B cell (primary cell): ENCODE measurements at regions not wholly inside any gene's neighbourhood (a gene's known extent, or its start where the extent isn't known, plus 50 kb on each side); places are given as distances from the start of the nearest gene placed in this dataset.

Experiments
- ATAC-seq: fragments of 200-7000 bp; cut with Tn5 transposase; one replicate; pipeline ENCODE4 v1.10.0; 2021; ENCODE audit warnings: low read depth, mild to moderate bottlenecking, moderate number of reproducible peaks, moderate library complexity
- CTCF ChIA-PET: fragments of 350-600 bp; sonication (Branson Sonifier 250); formaldehyde crosslinking; loops from one replicate; lab custom pipeline; 2021; ENCODE audit warnings: antibody characterized with exemption, inconsistent platforms; lab: Charles Lee
- POLR2A ChIA-PET: fragments of 350-600 bp; sonication (Branson Sonifier 250); formaldehyde crosslinking; loops from one replicate; lab custom pipeline; 2021; ENCODE audit warnings: antibody characterized with exemption; lab: Charles Lee
- DNase-seq: peaks from one replicate; pipeline ENCODE4 v3.0.0; 2013
- H2AFZ ChIP-seq: 2 replicates; pipeline ENCODE4 v1.6.1; 2012; ENCODE audit warnings: mild to moderate bottlenecking, low read depth, low read length; ENCODE audit not compliant: insufficient read depth, poor library complexity, severe bottlenecking
- H3K27ac ChIP-seq, 2 donors: 1 replicate in 1 of 2; 2 replicates in 1 of 2; pipeline ENCODE4 v1.5.1; 2012 to 2013; ENCODE audit warnings: low read length in 2 of 2, mild to moderate bottlenecking in 2 of 2, moderate library complexity in 1 of 2
- H3K27me3 ChIP-seq, 4 experiments: fragments of 200-600 bp in 1 of 4; sonication (generic) in 1 of 4; replicated peaks in 1 of 4; 1 replicate in 2 of 4; 2 replicates in 2 of 4; pipeline versions ENCODE4 v1.6.1 to v1.7.0; 2013 to 2016; ENCODE audit warnings: low read length in 3 of 4, mild to moderate bottlenecking in 2 of 4, mixed read lengths in 1 of 4, moderate library complexity in 1 of 4; ENCODE audit not compliant: insufficient read depth in 4 of 4, control insufficient read depth in 3 of 4; ENCODE audit errors: control extremely low read depth in 1 of 4
- H3K36me3 ChIP-seq, 2 experiments: replicated peaks in 1 of 2; 1 replicate in 1 of 2; 2 replicates in 1 of 2; pipeline versions ENCODE4 v1.6.1 to v1.7.1; 2013; ENCODE audit warnings: low read length in 1 of 2; ENCODE audit not compliant: insufficient read depth in 2 of 2, control insufficient read depth in 1 of 2; ENCODE audit errors: control extremely low read depth in 1 of 2, extremely low read depth in 1 of 2
- H3K4me1 ChIP-seq, 2 donors: fragments of 200-600 bp in 1 of 2; sonication (generic) in 1 of 2; 1 replicate in 1 of 2; 2 replicates in 1 of 2; pipeline versions ENCODE4 v1.5.1 to v1.6.1; 2013 to 2017; ENCODE audit warnings: low read length in 2 of 2; ENCODE audit not compliant: control insufficient read depth in 2 of 2, insufficient read depth in 2 of 2
- H3K4me2 ChIP-seq: replicated peaks from 2 replicates; pipeline ENCODE3; 2012; ENCODE audit warnings: mild to moderate bottlenecking, low read depth, low read length; ENCODE audit not compliant: poor library complexity, severe bottlenecking
- H3K4me3 ChIP-seq, 5 experiments: fragments of 200-600 bp in 1 of 5; sonication (generic) in 1 of 5; 1 replicate in 3 of 5; 2 replicates in 2 of 5; pipeline versions ENCODE4 v1.5.1 to v1.7.0; 2011 to 2016; ENCODE audit warnings: low read length in 4 of 5, mild to moderate bottlenecking in 4 of 5, low read depth in 2 of 5, control low read depth in 1 of 5, moderate library complexity in 1 of 5; ENCODE audit not compliant: insufficient read depth in 1 of 5; ENCODE audit errors: control extremely low read depth in 1 of 5, extremely low read depth in 1 of 5
- H3K79me2 ChIP-seq: fragments of 200-600 bp; sonication (generic); one replicate; pipeline ENCODE4 v1.6.0; 2016; ENCODE audit warnings: low read length; ENCODE audit not compliant: control insufficient read depth, insufficient read depth
- H3K9ac ChIP-seq: fragments of 200-600 bp; sonication (generic); 2 replicates; pipeline ENCODE4 v1.6.1; 2017; ENCODE audit warnings: mild to moderate bottlenecking, low read length, moderate library complexity
- H3K9me3 ChIP-seq, 3 donors: one replicate each; pipeline versions ENCODE4 v1.6.1 to v1.7.1; 2013; ENCODE audit warnings: low read length in 2 of 3; ENCODE audit not compliant: control insufficient read depth in 2 of 3, insufficient read depth in 1 of 3; ENCODE audit errors: control extremely low read depth in 1 of 3
- H4K20me1 ChIP-seq: 2 replicates; pipeline ENCODE4 v1.6.0; 2012; ENCODE audit warnings: mild to moderate bottlenecking, low read length; ENCODE audit not compliant: insufficient read depth, control insufficient read depth, poor library complexity, severe bottlenecking
- H3K27ac Mint-ChIP-seq: one replicate; pipeline ENCODE4 v1.8.0; 2021; ENCODE audit warnings: mixed read lengths
- H3K27me3 Mint-ChIP-seq: one replicate; pipeline ENCODE4 v1.8.0; 2021; ENCODE audit warnings: mixed read lengths
- H3K4me1 Mint-ChIP-seq: one replicate; pipeline ENCODE4 v1.8.0; 2021; ENCODE audit warnings: mixed read lengths
- H3K4me3 Mint-ChIP-seq: one replicate; pipeline ENCODE4 v1.8.0; 2021; ENCODE audit warnings: mixed read lengths
- H3K9me3 Mint-ChIP-seq: one replicate; pipeline ENCODE4 v1.8.0; 2022; ENCODE audit warnings: mixed read lengths; ENCODE audit not compliant: insufficient read depth
- CTCF ChIP-seq: fragments of 200-600 bp; IDR thresholded peaks from one replicate; pipeline ENCODE4 v1.8.0; 2022; ENCODE audit warnings: antibody characterized with exemption, mild to moderate bottlenecking
- EZH2 ChIP-seq: IDR thresholded peaks from 2 replicates; pipeline ENCODE4 v1.6.1; 2012; ENCODE audit warnings: borderline replicate concordance, low read depth, mild to moderate bottlenecking, moderate library complexity, low read length; ENCODE audit not compliant: insufficient read depth, poor library complexity, severe bottlenecking
- WGBS: methylation state at CpG from one replicate; pipeline ENCODE4 v1.1.5; 2013; ENCODE audit warnings: missing lambda C conversion rate; ENCODE audit not compliant: insufficient coverage; 5-methylcytosine and 5-hydroxymethylcytosine counted together
- intact Hi-C: fragments of 100-400 bp; cut with micrococcal nuclease; formaldehyde crosslinking; loops from one replicate; pipeline ENCODE4 v1.10.0; 2022

DNA sequence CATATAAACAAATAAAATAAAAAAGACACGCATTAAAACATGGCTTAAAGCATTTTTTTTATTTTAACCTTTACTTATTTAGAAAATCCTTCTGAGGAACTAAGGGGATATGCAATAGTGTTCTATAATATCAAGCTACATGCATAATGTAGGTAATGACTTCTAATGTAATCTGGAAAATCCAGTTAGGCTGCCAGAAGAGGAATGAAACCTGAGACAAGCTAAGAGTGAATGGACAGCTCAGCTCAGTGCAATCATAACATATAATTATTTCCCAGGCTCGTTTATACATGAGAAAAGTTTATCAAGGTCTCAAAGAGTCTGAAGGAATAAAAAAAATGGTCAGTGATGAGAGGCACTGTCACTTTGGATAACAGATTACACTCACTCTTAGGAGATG lies 649.0 kb upstream of the PCDH15 start:
- intact Hi-C loops = no loop called here
- no peak for DNase-seq
- H3K27ac Mint-ChIP-seq = no peak overlapping the region
- H4K20me1 ChIP-seq = no peaks in the 10 kb centered on the region
- no peaks in the 10 kb centered on the region for H3K27me3 Mint-ChIP-seq
- no peak overlapping the region for H2AFZ ChIP-seq
- H3K9me3 ChIP-seq = no peaks in the 10 kb centered on the region
- no peak overlapping the region for H3K4me2 ChIP-seq
- H3K9me3 Mint-ChIP-seq = no peaks in the 10 kb centered on the region
- H3K9ac ChIP-seq = no peak overlapping the region
- TF ChIP-seq EZH2 (no peak), CTCF (no peak)
- CTCF ChIA-PET = no interaction called here
- ATAC-seq = no peak
- WGBS = no CpG with 5 or more reads among the region's 2 CpGs
- no peaks in the 10 kb centered on the region for H3K4me1 ChIP-seq
- H3K4me1 Mint-ChIP-seq = no peaks in the 10 kb centered on the region
- no peaks in the 10 kb centered on the region for H3K79me2 ChIP-seq
- no peak overlapping the region for H3K4me3 ChIP-seq
- H3K36me3 ChIP-seq = no peaks in the 10 kb centered on the region
- no peaks in the 10 kb centered on the region for H3K27me3 ChIP-seq
- no peak overlapping the region for H3K4me3 Mint-ChIP-seq
- H3K27ac ChIP-seq = no peak overlapping the region
- POLR2A ChIA-PET = no interaction called here

DNA sequence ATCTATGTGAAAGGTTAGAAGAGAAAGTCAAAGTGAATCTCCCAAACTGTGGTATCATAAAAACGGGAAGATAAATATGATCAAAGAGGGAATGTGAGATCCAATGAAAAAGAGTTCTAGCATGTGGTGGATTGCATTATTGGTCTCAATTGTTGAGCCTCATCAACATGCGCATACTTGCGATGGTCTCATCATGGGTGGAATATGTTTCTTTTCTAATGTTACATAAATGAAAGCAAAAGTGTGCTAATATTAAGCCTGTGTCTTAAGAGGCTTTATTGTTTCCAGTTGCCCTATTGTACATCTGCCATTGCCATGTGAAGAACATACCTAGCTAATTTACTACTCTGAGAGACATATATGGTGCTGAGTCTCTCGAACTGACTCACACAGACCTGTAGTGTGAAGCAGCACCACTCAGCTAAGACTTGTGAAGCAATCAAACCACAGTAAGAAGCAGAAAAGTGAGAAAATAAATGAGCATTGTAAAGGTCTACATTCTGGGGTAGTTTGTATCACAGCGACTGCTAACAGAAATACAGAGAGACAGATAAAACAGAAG lies 645.5 kb upstream of the PCDH15 start:
- H4K20me1 ChIP-seq = no peaks in the 10 kb centered on the region
- no peaks in the 10 kb centered on the region for H3K36me3 ChIP-seq
- H3K79me2 ChIP-seq = no peaks in the 10 kb centered on the region
- H3K27ac ChIP-seq = no peak overlapping the region
- no peaks in the 10 kb centered on the region for H3K27me3 ChIP-seq
- Mint-ChIP-seq H3K9me3 (peaks cover 4% of the 10 kb centered on the region), H3K4me1 (no peaks in the 10 kb centered on the region), H3K27ac (no peak overlapping the region), H3K27me3 (no peaks in the 10 kb centered on the region), H3K4me3 (no peak overlapping the region)
- no peak overlapping the region for H2AFZ ChIP-seq
- ChIA-PET POLR2A (no interaction called here), CTCF (no interaction called here)
- no peaks in the 10 kb centered on the region for H3K4me1 ChIP-seq
- TF ChIP-seq CTCF (no peak), EZH2 (no peak)
- H3K4me3 ChIP-seq = no peak overlapping the region
- no peak overlapping the region for H3K9ac ChIP-seq
- H3K4me2 ChIP-seq = no peak overlapping the region
- intact Hi-C loops = no loop called here
- DNase-seq (no peak), ATAC-seq (no peak)
- no peaks in the 10 kb centered on the region for H3K9me3 ChIP-seq
- WGBS = 75% methylated on average over 1 of the region's 5 CpGs
